Activated CD8-positive, alpha-beta memory T cell treated with anti-CD3 and anti-CD28 coated beads, Interleukin-2, amount 50 U/mL, for 4 hours (primary cell): ENCODE measurements at regions not wholly inside any gene's neighbourhood (a gene's known extent, or its start where the extent isn't known, plus 50 kb on each side); places are given as distances from the start of the nearest gene placed in this dataset.
A peak's percentile ranks its signal among the peaks of the same experiment; 100 is the strongest.
"Not testable (repeated sequence)": the region's sequence is repeated elsewhere in the genome, so short reads cannot be mapped to it uniquely, and the experiment has no call there.

Experiments
- DNase-seq: peaks from one replicate; pipeline ENCODE4 v3.0.0-alpha.2; 2020

GRCh38 chr17:65301184-65301583 is 164.0 kb downstream of the RGS9 start:
- no peak for DNase-seq

- no peak for DNase-seq
These were observed 160.7 kb downstream of the RGS9 start for GRCh38 chr17:65297916-65298315.

GRCh38 chr17:65297384-65297783 is 160.2 kb downstream of the RGS9 start:
- no peak for DNase-seq

GRCh38 chr17:65294181-65294719 is 157.1 kb downstream of the RGS9 start:
- peak; percentile 53 for DNase-seq

GRCh38 chr17:65293584-65294180 is 156.5 kb downstream of the RGS9 start:
- no peak for DNase-seq

GRCh38 chr17:65292430-65292829 is 155.3 kb downstream of the RGS9 start:
- no peak for DNase-seq

GRCh38 chr17:65291301-65291700 is 154.1 kb downstream of the RGS9 start:
- not testable (repeated sequence) for DNase-seq

- no peak for DNase-seq
These were observed 153.4 kb downstream of the RGS9 start for GRCh38 chr17:65290616-65291015.

GRCh38 chr17:65290056-65290455 is 152.9 kb downstream of the RGS9 start:
- DNase-seq: no peak

GRCh38 chr17:65287040-65287439 is 149.9 kb downstream of the RGS9 start:
- DNase-seq: no peak

- DNase-seq: no peak
These were observed 146.5 kb downstream of the RGS9 start for GRCh38 chr17:65283704-65284103.

- no peak for DNase-seq
These were observed 142.3 kb downstream of the RGS9 start for GRCh38 chr17:65279456-65279855.

GRCh38 chr17:65278820-65279184 is 141.6 kb downstream of the RGS9 start:
- no peak for DNase-seq

GRCh38 chr17:65278050-65278819 is 141.1 kb downstream of the RGS9 start:
- peak; percentile 19 for DNase-seq

- DNase-seq: no peak
These were observed 140.4 kb downstream of the RGS9 start for GRCh38 chr17:65277576-65277975.
